Middle frontal gyrus (tissue), 1 donor: ENCODE measurements at regions not wholly inside any gene's neighbourhood (a gene's known extent, or its start where the extent isn't known, plus 50 kb on each side); places are given as distances from the start of the nearest gene placed in this dataset.

Source experiments
- DNase-seq: peaks from one replicate; pipeline ENCODE4 v3.0.0-alpha.2; 2015; ENCODE audit warnings: low spot score; ENCODE audit errors: extremely low spot score

GRCh38 chr22:27643907-27644306 is 157.6 kb downstream of the MN1 start:
- no peak for DNase-seq

GRCh38 chr22:27644566-27644965 is 157.0 kb downstream of the MN1 start:
- DNase-seq: no peak

- no peak for DNase-seq
Observed at GRCh38 chr22:27647540-27647939, 154.0 kb downstream of the MN1 start.

- DNase-seq: no peak
Observed at GRCh38 chr22:27648074-27648473, 153.5 kb downstream of the MN1 start.

- DNase-seq: no peak
Observed at GRCh38 chr22:27648853-27649252, 152.7 kb downstream of the MN1 start.

GRCh38 chr22:27650572-27650971 is 151.0 kb downstream of the MN1 start:
- no peak for DNase-seq

GRCh38 chr22:27650985-27651384 is 150.6 kb downstream of the MN1 start:
- DNase-seq: no peak

- DNase-seq: no peak
Observed at GRCh38 chr22:27651486-27651885, 150.1 kb downstream of the MN1 start.

- no peak for DNase-seq
Observed at GRCh38 chr22:27654546-27655445, 146.8 kb downstream of the MN1 start.

GRCh38 chr22:27655582-27656185 is 145.9 kb downstream of the MN1 start:
- no peak for DNase-seq

GRCh38 chr22:27656970-27657369 is 144.6 kb downstream of the MN1 start:
- no peak for DNase-seq

GRCh38 chr22:27660306-27660705 is 141.2 kb downstream of the MN1 start:
- DNase-seq: no peak

- DNase-seq: no peak
Observed at GRCh38 chr22:27662359-27663301, 138.9 kb downstream of the MN1 start.

- no peak for DNase-seq
Observed at GRCh38 chr22:27663812-27664211, 137.7 kb downstream of the MN1 start.

GRCh38 chr22:27666272-27666997 is 135.1 kb downstream of the MN1 start:
- no peak for DNase-seq

- no peak for DNase-seq
Observed at GRCh38 chr22:27667121-27667843, 134.3 kb downstream of the MN1 start.

- no peak for DNase-seq
Observed at GRCh38 chr22:27668828-27669797, 132.4 kb downstream of the MN1 start.

- DNase-seq: no peak
Observed at GRCh38 chr22:27669798-27670599, 131.6 kb downstream of the MN1 start.
